WTC11 (cell line): ENCODE measurements at regions not wholly inside any gene's neighbourhood (a gene's known extent, or its start where the extent isn't known, plus 50 kb on each side); places are given as distances from the start of the nearest gene placed in this dataset.

Experiments used
- ATAC-seq: fragments of 200-7000 bp; cut with Tn5 transposase; 2 replicates; pipeline ENCODE4 v1.10.0; 2021; ENCODE audit warnings: mild to moderate bottlenecking, moderate library complexity
- CTCF ChIA-PET: fragments of 300-600 bp; sonication (Branson Sonifier 250); formaldehyde crosslinking; loops from one replicate; lab custom pipeline; 2021; ENCODE audit warnings: antibody characterized with exemption; lab: Charles Lee
- POLR2A ChIA-PET: fragments of 350-600 bp; sonication (Branson Sonifier 250); formaldehyde crosslinking; loops from one replicate; lab custom pipeline; 2021; ENCODE audit warnings: antibody characterized with exemption; lab: Charles Lee
- DNase-seq: peaks from one replicate; pipeline ENCODE4 v3.0.0; 2021; ENCODE audit warnings: low spot score
- H3K27ac Mint-ChIP-seq: 2 replicates; pipeline ENCODE4 v1.8.0; 2021; ENCODE audit warnings: mixed read lengths
- H3K27me3 Mint-ChIP-seq: 2 replicates; pipeline ENCODE4 v1.8.0; 2021; ENCODE audit warnings: low read depth, mild to moderate bottlenecking, moderate library complexity, mixed read lengths
- H3K36me3 Mint-ChIP-seq: 2 replicates; pipeline ENCODE4 v1.8.0; 2021; ENCODE audit warnings: mixed read lengths
- H3K4me1 Mint-ChIP-seq: 2 replicates; pipeline ENCODE4 v1.8.0; 2022; ENCODE audit warnings: mixed read lengths
- H3K4me3 Mint-ChIP-seq: 2 replicates; pipeline ENCODE4 v1.8.0; 2021; ENCODE audit warnings: mild to moderate bottlenecking, moderate library complexity, mixed read lengths
- H3K9me3 Mint-ChIP-seq: 2 replicates; pipeline ENCODE4 v1.8.0; 2021; ENCODE audit warnings: mixed read lengths
- ATF2 ChIP-seq: sonication (generic); formaldehyde crosslinking; IDR thresholded peaks from 2 replicates; pipeline ENCODE4 v1.8.1; 2022; ENCODE audit warnings: low read depth, missing genetic modification reagents, borderline replicate concordance
- ETV6 ChIP-seq: sonication (generic); formaldehyde crosslinking; IDR thresholded peaks from 2 replicates; pipeline ENCODE4 v1.8.1; 2022; ENCODE audit warnings: mild to moderate bottlenecking, missing genetic modification reagents
- FOXP1 ChIP-seq: sonication (generic); formaldehyde crosslinking; IDR thresholded peaks from 2 replicates; pipeline ENCODE4 v1.8.0; 2022; ENCODE audit warnings: missing genetic modification reagents, mild to moderate bottlenecking, moderate library complexity, borderline replicate concordance
- MXD4 ChIP-seq: fragments of 250-450 bp; sonication (Bioruptor Pico); IDR thresholded peaks from 2 replicates; pipeline ENCODE4 v1.8.0; 2021; ENCODE audit warnings: mild to moderate bottlenecking, moderate library complexity, borderline replicate concordance
- NFYB ChIP-seq: sonication (generic); formaldehyde crosslinking; conservative IDR thresholded peaks from 2 replicates; pipeline ENCODE4 v1.8.0; 2022; ENCODE audit warnings: low read depth, missing genetic modification reagents
- OVOL2 ChIP-seq: fragments of 250-450 bp; sonication (Bioruptor Pico); IDR thresholded peaks from 2 replicates; pipeline ENCODE4 v1.9.0; 2021; ENCODE audit warnings: mild to moderate bottlenecking, borderline replicate concordance
- PRDM15 ChIP-seq: sonication (generic); formaldehyde crosslinking; IDR thresholded peaks from 2 replicates; pipeline ENCODE4 v1.8.0; 2022; ENCODE audit warnings: missing genetic modification reagents
- SP1 ChIP-seq: sonication (generic); formaldehyde crosslinking; conservative IDR thresholded peaks from 2 replicates; pipeline ENCODE4 v1.8.1; 2022; ENCODE audit warnings: missing genetic modification reagents
- USF1 ChIP-seq: sonication (generic); formaldehyde crosslinking; IDR thresholded peaks from 2 replicates; pipeline ENCODE4 v1.8.0; 2022; ENCODE audit warnings: mild to moderate bottlenecking, missing genetic modification reagents
- ZBTB21 ChIP-seq: sonication (generic); formaldehyde crosslinking; IDR thresholded peaks from 2 replicates; pipeline ENCODE4 v1.8.1; 2023; ENCODE audit warnings: mild to moderate bottlenecking, missing genetic modification reagents, borderline replicate concordance
- ZMAT4 ChIP-seq: fragments of 250-450 bp; sonication (Bioruptor Pico); IDR thresholded peaks from 2 replicates; pipeline ENCODE4 v1.9.0; 2021; ENCODE audit warnings: mild to moderate bottlenecking
- ZNF396 ChIP-seq: fragments of 250-450 bp; sonication (Bioruptor Pico); IDR thresholded peaks from 2 replicates; pipeline ENCODE4 v1.8.0; 2021; ENCODE audit warnings: mild to moderate bottlenecking, moderate library complexity, borderline replicate concordance
- ZNF416 ChIP-seq: fragments of 250-450 bp; sonication (Bioruptor Pico); IDR thresholded peaks from 2 replicates; pipeline ENCODE4 v1.9.0; 2021; ENCODE audit warnings: mild to moderate bottlenecking, inconsistent platforms
- ZNF423 ChIP-seq: fragments of 250-450 bp; sonication (Bioruptor Pico); IDR thresholded peaks from 2 replicates; pipeline ENCODE4 v2.1.2; 2022; ENCODE audit warnings: mild to moderate bottlenecking, moderate library complexity
- TF ChIP-seq, protein P1 (sequence below): sonication (generic); formaldehyde crosslinking; conservative IDR thresholded peaks from 2 replicates; pipeline ENCODE4 v1.8.1; 2023; ENCODE audit warnings: mild to moderate bottlenecking, low read depth, missing genetic modification reagents, moderate library complexity
- TF ChIP-seq, protein P2 (sequence below): sonication (generic); formaldehyde crosslinking; IDR thresholded peaks from 2 replicates; pipeline ENCODE4 v1.8.1; 2023; ENCODE audit warnings: mild to moderate bottlenecking, missing genetic modification reagents, moderate library complexity
- TF ChIP-seq, protein P3 (sequence below): sonication (generic); formaldehyde crosslinking; IDR thresholded peaks from 2 replicates; pipeline ENCODE4 v1.8.1; 2023; ENCODE audit warnings: mild to moderate bottlenecking, missing genetic modification reagents, borderline replicate concordance

DNA sequence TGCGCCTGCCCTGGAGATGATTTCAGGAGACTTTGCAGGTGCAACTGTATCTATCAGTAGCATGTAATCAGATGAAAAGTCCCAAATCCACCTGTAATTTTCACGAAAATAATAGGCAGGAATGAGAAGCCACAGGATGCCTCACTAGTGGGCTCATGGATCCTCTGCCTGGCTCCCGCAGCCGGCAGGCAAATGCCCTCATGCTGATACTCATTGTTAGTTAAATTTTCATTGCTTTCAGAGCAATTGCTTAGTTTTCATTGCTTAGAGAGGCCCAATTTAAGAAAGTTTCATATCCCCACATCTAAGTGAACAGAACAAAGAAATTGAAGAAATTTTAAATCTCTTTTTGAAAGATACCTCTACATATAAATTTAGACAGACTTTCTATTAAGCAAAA is 57.6 kb upstream of the CTDP1 start:
- Mint-ChIP-seq H3K9me3 (no peaks in the 10 kb centered on the region), H3K27ac (no peak overlapping the region), H3K27me3 (0 out of 2 replicates have a peak, but pooled peaks cover 2% of the 10 kb centered on the region), H3K4me1 (peaks cover 20% of the 10 kb centered on the region), H3K4me3 (no peak overlapping the region; the same call in 1 of the 2 replicates), H3K36me3 (no peaks in the 10 kb centered on the region)
- ChIA-PET CTCF (no interaction called here), POLR2A (no interaction called here)
- ATAC-seq (peak; percentile 70), DNase-seq (no peak)
- TF ChIP-seq, protein P1, sequence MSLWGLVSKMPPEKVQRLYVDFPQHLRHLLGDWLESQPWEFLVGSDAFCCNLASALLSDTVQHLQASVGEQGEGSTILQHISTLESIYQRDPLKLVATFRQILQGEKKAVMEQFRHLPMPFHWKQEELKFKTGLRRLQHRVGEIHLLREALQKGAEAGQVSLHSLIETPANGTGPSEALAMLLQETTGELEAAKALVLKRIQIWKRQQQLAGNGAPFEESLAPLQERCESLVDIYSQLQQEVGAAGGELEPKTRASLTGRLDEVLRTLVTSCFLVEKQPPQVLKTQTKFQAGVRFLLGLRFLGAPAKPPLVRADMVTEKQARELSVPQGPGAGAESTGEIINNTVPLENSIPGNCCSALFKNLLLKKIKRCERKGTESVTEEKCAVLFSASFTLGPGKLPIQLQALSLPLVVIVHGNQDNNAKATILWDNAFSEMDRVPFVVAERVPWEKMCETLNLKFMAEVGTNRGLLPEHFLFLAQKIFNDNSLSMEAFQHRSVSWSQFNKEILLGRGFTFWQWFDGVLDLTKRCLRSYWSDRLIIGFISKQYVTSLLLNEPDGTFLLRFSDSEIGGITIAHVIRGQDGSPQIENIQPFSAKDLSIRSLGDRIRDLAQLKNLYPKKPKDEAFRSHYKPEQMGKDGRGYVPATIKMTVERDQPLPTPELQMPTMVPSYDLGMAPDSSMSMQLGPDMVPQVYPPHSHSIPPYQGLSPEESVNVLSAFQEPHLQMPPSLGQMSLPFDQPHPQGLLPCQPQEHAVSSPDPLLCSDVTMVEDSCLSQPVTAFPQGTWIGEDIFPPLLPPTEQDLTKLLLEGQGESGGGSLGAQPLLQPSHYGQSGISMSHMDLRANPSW (CRISPR knock-in tag) = no peak
- TF ChIP-seq ZNF396 (CRISPR knock-in tag) (no peak), USF1 (no peak), PRDM15 (CRISPR knock-in tag) (no peak), SP1 (CRISPR knock-in tag) (no peak)
- TF ChIP-seq, protein P2, sequence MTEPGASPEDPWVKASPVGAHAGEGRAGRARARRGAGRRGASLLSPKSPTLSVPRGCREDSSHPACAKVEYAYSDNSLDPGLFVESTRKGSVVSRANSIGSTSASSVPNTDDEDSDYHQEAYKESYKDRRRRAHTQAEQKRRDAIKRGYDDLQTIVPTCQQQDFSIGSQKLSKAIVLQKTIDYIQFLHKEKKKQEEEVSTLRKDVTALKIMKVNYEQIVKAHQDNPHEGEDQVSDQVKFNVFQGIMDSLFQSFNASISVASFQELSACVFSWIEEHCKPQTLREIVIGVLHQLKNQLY (CRISPR knock-in tag) = no peak
- TF ChIP-seq, protein P3, sequence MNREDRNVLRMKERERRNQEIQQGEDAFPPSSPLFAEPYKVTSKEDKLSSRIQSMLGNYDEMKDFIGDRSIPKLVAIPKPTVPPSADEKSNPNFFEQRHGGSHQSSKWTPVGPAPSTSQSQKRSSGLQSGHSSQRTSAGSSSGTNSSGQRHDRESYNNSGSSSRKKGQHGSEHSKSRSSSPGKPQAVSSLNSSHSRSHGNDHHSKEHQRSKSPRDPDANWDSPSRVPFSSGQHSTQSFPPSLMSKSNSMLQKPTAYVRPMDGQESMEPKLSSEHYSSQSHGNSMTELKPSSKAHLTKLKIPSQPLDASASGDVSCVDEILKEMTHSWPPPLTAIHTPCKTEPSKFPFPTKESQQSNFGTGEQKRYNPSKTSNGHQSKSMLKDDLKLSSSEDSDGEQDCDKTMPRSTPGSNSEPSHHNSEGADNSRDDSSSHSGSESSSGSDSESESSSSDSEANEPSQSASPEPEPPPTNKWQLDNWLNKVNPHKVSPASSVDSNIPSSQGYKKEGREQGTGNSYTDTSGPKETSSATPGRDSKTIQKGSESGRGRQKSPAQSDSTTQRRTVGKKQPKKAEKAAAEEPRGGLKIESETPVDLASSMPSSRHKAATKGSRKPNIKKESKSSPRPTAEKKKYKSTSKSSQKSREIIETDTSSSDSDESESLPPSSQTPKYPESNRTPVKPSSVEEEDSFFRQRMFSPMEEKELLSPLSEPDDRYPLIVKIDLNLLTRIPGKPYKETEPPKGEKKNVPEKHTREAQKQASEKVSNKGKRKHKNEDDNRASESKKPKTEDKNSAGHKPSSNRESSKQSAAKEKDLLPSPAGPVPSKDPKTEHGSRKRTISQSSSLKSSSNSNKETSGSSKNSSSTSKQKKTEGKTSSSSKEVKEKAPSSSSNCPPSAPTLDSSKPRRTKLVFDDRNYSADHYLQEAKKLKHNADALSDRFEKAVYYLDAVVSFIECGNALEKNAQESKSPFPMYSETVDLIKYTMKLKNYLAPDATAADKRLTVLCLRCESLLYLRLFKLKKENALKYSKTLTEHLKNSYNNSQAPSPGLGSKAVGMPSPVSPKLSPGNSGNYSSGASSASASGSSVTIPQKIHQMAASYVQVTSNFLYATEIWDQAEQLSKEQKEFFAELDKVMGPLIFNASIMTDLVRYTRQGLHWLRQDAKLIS (CRISPR knock-in tag) = no peak

- 0 out of 2 replicates have a peak, but pooled peaks cover 2% of the 10 kb centered on the region for H3K27me3 Mint-ChIP-seq
- no peak overlapping the region for H3K27ac Mint-ChIP-seq
- no peaks in the 10 kb centered on the region for H3K36me3 Mint-ChIP-seq
- DNase-seq = no peak
- no peak overlapping the region for H3K4me3 Mint-ChIP-seq
- peaks cover 20% of the 10 kb centered on the region for H3K4me1 Mint-ChIP-seq
- POLR2A ChIA-PET = no interaction called here
- H3K9me3 Mint-ChIP-seq = no peaks in the 10 kb centered on the region
- no peak for ATAC-seq
- CTCF ChIA-PET = interaction anchor here (0.8 to 1.8 kb wide), 2 partner anchors 244 to 246 kb away, joined by 3 to 5 read pairs; no protein-coding TSS in a partner anchor
- no peak for TF ChIP-seq OVOL2 (CRISPR knock-in tag)
- TF ChIP-seq FOXP1 = no peak
- no peak for TF ChIP-seq ZNF423 (CRISPR knock-in tag)
- TF ChIP-seq ZBTB21 = no peak
- TF ChIP-seq SP1 (CRISPR knock-in tag) = no peak
- TF ChIP-seq ETV6 (CRISPR knock-in tag) = no peak
- TF ChIP-seq MXD4 (CRISPR knock-in tag) = no peak
- TF ChIP-seq ZNF416 (CRISPR knock-in tag) = no peak
- TF ChIP-seq ZMAT4 = no peak
- TF ChIP-seq ATF2 (CRISPR knock-in tag) = no peak
- TF ChIP-seq NFYB (CRISPR knock-in tag) = no peak
These were observed 55.0 kb upstream of the CTDP1 start for GRCh38 chr18:79624356-79625170.
